ENCODE measurements at regions not wholly inside any gene's neighbourhood (a gene's known extent, or its start where the extent isn't known, plus 50 kb on each side); places are given as distances from the start of the nearest gene placed in this dataset.

- TF ChIP-seq EZH2 (IDR thresholded peaks at IDR 0.05; ENCODE audit: low read length, missing control alignments): no peak
- no peak for TF ChIP-seq CTCF (conservative IDR thresholded peaks at IDR 0.05 in 1 of 2, IDR thresholded peaks at IDR 0.05 in 1 of 2; ENCODE audit: low read depth in 1 of 2, low read length in 2 of 2)
These were observed 226.0 kb upstream of the PPP1R2C start for GRCh38 chrX:43003939-43004338.
